ENCODE measurements at regions not wholly inside any gene's neighbourhood (a gene's known extent, or its start where the extent isn't known, plus 50 kb on each side); places are given as distances from the start of the nearest gene placed in this dataset.

DNA sequence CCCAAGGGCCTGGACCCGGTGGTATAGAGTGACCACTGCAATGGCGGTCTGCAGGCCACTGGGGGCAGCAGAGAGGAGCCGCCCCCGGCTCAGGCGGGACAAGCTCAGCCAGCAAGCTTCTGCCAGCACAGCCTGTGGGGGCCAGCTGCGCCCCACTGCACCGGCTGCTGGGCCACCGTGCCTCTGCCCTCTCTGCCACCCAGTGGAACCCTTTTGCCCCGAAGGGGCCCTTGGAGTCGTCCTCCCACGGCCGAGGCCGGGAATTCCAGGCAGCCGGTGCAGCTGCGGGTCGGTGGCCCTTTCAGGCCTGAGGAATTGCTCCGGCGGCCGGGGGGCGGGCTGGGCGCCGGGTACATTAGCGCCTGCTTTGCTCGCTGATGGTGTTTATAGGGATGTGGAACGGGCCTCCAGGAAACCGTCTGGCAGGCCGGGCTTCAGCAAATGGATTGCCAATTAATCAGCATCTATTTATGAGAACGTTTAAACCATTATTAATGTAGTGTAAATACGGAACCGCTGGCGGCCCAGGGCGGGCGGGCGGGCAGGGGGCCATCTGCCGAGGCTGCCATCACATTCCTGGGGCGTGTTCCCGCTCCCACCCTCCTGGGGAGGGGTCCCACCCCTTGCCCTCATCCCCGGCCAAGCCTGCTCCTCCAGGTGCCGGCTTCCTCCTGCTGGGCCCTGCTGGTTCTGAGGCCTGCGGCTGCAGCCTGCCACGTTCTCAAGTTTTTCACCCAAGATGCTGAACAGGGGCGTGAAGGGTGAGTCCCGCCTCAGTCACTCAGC is 127.4 kb downstream of the BARX1 start:
- DNase-seq, result peak in 1 of 2 donors; percentile 20

- DNase-seq, result no peak
These were observed 128.1 kb downstream of the BARX1 start for GRCh38 chr9:93826905-93827544.

- DNase-seq, result no peak
These were observed 128.9 kb downstream of the BARX1 start for GRCh38 chr9:93826209-93826608.

- no peak for DNase-seq
These were observed 129.6 kb downstream of the BARX1 start for GRCh38 chr9:93825348-93826115.

GRCh38 chr9:93824386-93825294 is 130.5 kb downstream of the BARX1 start:
- DNase-seq, result no peak

DNA sequence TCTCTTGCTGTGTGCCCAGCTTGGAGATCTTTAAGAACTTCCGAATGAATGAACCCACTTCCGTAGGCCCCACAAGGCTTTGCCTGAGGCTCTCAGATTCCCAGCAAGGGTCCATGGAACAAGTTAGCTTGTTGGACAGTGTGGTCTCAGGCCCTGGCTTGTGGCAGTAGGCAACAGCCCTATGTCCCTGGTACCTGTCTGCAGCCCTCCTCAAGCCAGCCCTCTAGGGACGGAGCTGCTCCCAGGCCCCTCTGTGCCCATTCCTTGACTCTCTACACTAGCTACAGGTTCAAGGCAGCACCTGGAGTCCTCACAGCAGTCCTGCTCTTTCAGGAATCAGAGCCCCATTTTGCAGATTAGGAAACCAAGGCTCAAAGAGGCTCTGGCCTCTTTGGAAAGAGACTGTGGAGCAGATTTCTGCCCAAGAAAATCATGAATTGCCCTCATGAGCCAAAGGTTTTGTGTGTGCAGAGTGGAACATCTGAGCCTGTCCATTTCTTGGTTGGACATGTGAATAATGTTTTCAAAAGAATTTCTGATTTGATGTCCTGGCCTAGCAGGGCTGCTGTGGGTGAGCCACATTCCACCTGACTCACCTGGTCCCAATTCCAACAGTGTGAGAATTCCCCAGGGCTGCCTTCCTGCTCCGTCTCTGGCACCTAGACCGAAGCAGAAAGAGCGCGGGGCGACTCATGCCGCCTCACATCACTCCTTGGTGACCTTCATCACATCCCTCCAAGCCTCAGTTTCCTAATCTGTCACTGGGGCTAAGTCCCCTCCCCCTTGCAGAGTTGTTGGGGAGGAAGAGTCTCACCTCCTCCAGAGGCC is 131.7 kb downstream of the BARX1 start:
- DNase-seq, result no peak

- no peak for DNase-seq
These were observed 132.9 kb downstream of the BARX1 start for GRCh38 chr9:93822229-93822628.

GRCh38 chr9:93821307-93821703 is 133.8 kb downstream of the BARX1 start:
- no peak for DNase-seq

DNA sequence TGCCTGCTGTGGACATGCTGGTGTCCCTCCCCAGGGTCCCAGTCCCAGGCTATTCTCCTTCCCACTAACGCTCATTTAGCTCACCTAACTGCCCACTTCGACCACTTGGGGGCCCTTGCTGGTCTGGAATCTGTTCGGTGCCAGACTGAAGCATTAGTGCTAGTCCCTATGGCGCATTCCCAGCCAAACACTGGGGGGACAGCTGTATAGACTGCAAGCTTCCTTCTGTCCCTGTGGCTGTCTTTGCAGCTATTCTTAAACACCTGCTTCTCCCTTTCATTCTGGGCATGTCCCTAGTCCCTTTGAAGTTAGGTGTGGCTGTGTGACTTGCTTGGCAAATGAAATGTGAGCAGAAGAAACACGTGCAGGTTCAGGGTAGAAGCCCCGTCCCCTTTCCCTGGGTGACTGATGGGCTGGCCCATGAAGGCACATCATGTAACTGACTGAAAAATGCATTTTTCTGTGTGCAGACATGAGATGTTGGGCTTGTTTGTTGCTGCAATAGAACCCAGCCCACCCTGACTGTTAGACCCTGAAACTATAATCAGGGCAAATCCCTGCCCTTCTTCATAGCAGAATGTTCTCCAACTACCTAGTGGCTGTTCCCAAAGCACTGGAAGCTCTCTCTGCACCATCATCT is 134.4 kb downstream of the BARX1 start:
- DNase-seq, result no peak

DNA sequence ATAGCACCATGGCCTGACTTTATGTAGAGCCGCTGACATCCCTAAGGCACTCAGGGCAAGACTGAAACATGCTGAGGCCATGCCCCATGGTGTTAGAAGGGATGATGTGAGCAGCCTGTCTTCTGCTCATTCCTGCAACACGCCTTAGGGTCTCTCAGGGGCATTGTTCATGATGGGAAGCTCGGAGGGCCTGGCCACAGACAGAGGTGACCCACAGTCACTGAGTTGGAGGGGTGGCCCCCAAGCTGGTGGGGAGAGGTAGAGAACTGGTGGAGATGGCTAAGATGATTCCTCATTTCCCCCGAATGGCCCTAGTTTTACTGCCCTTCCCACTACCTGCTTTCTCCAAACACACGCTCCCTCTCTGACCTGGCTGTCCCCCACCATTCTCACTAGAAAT is 135.2 kb downstream of the BARX1 start:
- DNase-seq, result no peak

GRCh38 chr9:93818827-93819472 is 136.2 kb downstream of the BARX1 start:
- DNase-seq, result no peak

GRCh38 chr9:93818237-93818636 is 136.9 kb downstream of the BARX1 start:
- DNase-seq, result no peak

GRCh38 chr9:93815677-93816076 is 139.5 kb downstream of the BARX1 start:
- DNase-seq, result no peak

GRCh38 chr9:93815135-93815534 is 140.0 kb downstream of the BARX1 start:
- DNase-seq, result no peak

DNA sequence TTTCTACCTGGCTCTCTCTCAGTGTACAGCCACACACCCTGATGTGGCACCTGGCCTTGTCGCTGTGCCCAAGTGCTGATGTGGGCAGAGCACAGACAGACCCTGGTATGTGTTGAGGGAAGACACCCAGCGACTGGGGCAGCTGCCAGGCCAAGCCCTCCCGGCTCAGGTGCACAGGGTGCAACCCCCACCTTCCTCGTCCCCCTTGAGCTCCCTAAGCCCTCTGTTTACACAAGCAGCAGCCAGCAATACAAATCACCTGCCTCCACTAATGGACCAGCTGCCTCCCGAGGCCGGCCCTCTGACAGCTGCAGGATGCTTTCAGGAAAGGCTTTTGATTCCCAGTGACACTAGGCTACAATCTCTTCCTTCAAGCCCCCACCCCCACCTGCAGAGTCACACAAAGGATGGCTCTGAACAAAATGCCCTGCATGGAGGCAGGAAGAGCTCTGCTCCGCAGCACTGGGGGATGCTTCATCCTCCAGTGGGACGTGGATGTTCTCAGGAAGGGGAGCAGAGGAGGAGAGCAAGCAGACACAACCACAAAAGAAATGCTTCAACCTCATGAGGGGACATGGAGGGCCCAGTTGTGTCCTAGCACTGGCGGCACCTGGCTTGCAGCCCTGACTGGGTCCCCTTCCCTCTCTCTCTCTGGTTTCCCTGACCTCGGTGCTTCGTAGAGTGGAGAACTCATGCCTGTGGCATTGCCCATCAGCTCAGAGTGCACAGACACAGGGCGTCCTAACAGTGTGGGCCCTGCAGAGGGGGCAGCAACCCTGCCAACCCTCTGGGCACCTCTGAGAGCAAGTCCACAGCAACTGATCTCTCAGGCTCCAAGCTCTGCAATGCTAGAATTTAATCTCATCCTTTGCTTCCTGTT is 140.8 kb downstream of the BARX1 start:
- DNase-seq, result no peak

DNA sequence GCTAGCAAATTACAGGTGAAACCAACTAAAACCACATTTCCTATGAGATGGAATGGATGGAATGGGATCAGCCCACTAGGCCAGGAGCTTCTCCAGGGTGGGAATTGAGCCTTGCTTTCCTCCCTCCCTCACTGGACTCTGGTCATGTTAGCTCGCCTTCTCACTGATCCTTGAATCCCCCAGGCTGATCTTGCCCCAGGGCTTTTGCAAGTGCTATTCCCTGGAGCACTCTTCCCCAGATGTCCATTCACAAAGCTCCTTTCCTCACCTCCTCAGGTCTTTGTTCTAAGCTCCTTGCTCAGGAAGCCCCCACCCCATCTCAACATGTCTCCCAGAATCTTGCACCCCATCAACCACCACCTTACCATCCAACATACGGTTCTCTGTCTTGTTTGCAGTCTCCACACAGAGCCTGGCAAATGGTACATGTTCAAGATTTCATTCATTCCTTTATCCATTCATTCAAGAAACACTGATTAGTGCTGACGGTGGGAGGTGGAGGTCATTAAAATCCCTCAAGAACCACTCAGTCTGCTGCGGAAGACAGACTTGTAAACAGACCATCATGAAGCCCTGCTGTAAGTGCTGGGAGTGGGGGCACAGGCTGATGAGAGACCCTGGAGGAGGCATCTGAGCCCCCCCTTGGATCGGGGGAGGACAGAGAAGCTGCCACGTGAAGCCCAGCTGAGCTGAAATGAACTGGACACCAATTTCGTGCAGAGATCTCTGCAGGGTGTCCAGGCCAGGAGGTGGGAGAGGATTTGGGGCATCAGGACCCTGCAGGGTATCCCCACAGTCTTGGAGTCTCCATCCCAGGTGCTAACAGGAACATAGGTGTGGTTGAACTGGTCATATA is 141.7 kb downstream of the BARX1 start:
- DNase-seq, result no peak

- no peak for DNase-seq
These were observed 142.8 kb downstream of the BARX1 start for GRCh38 chr9:93812410-93812668.

GRCh38 chr9:93810028-93810971 is 144.9 kb downstream of the BARX1 start:
- no peak for DNase-seq

All from hippocampal formation (tissue), 2 donors.